HEK293 (cell line): ENCODE measurements at regions not wholly inside any gene's neighbourhood (a gene's known extent, or its start where the extent isn't known, plus 50 kb on each side); places are given as distances from the start of the nearest gene placed in this dataset.
"Not testable (repeated sequence)": the region's sequence is repeated elsewhere in the genome, so short reads cannot be mapped to it uniquely, and the experiment has no call there.

Source experiments
- CTCF ChIA-PET: fragments of 350-600 bp; formaldehyde crosslinking; extraction: SDS; loops from one replicate; lab custom pipeline; 2021; ENCODE audit warnings: antibody characterized with exemption; lab: Yijun Ruan, JAX
- POLR2A ChIA-PET: fragments of 300-600 bp; formaldehyde crosslinking; extraction: SDS; loops from one replicate; lab custom pipeline; 2020; ENCODE audit warnings: antibody characterized with exemption, inconsistent platforms; lab: Yijun Ruan, JAX
- H3K27ac ChIP-seq: fragments of 200-500 bp; sonication (Bioruptor generic); 2 replicates; pipeline ENCODE4 v1.5.1; 2014; ENCODE audit warnings: low read depth, low read length, control low read depth, inconsistent platforms; ENCODE audit errors: extremely low read depth
- H3K36me3 ChIP-seq, 2 experiments: fragments of 200-500 bp in 1 of 2; sonication (Bioruptor generic) in 1 of 2; 1 replicate in 1 of 2; 2 replicates in 1 of 2; pipeline ENCODE4 v1.5.1; 2014 to 2017; ENCODE audit warnings: inconsistent platforms in 2 of 2, low read length in 2 of 2; ENCODE audit not compliant: control insufficient read depth in 2 of 2, insufficient read depth in 1 of 2
- H3K4me1 ChIP-seq: fragments of 200-500 bp; sonication (Bioruptor generic); 2 replicates; pipeline ENCODE4 v1.5.1; 2014; ENCODE audit warnings: mild to moderate bottlenecking, low read length, inconsistent platforms; ENCODE audit not compliant: control insufficient read depth, insufficient read depth
- H3K4me3 ChIP-seq: 2 replicates; pipeline ENCODE4 v1.5.1; 2011; ENCODE audit warnings: low read depth, mild to moderate bottlenecking, control low read depth, low read length, moderate library complexity
- H3K9me3 ChIP-seq: fragments of 200-500 bp; sonication (Bioruptor generic); 2 replicates; pipeline ENCODE4 v1.5.1; 2014; ENCODE audit warnings: low read depth, low read length, inconsistent platforms; ENCODE audit not compliant: control insufficient read depth, insufficient read depth
- KLF9 ChIP-seq: fragments of 450-650 bp; formaldehyde crosslinking; IDR thresholded peaks from 2 replicates; pipeline ENCODE4 v1.5.1; 2016; ENCODE audit warnings: missing biosample characterization, missing genetic modification characterization, low read depth
- MZF1 ChIP-seq: fragments of 450-650 bp; formaldehyde crosslinking; IDR thresholded peaks from 2 replicates; pipeline ENCODE4 v1.5.1; 2017; ENCODE audit warnings: missing biosample characterization, missing genetic modification characterization, borderline replicate concordance
- SALL2 ChIP-seq: fragments of 450-650 bp; formaldehyde crosslinking; IDR thresholded peaks from 2 replicates; pipeline ENCODE4 v1.5.0; 2017; ENCODE audit warnings: missing biosample characterization, mild to moderate bottlenecking, missing genetic modification characterization, borderline replicate concordance
- SETDB1 ChIP-seq: IDR thresholded peaks from one replicate; pipeline ENCODE4 v1.6.1; 2017; ENCODE audit warnings: mild to moderate bottlenecking, low read length, moderate library complexity, mixed read lengths; ENCODE audit not compliant: insufficient read length
- TRIM28 ChIP-seq: IDR thresholded peaks from 2 replicates; pipeline ENCODE4 v1.6.1; 2011; ENCODE audit warnings: low read length, control low read depth, borderline replicate concordance
- YY1 ChIP-seq: fragments of 450-650 bp; formaldehyde crosslinking; IDR thresholded peaks from 2 replicates; pipeline ENCODE4 v1.5.1; 2018; ENCODE audit warnings: missing biosample characterization, missing genetic modification characterization
- ZEB2 ChIP-seq: fragments of 450-650 bp; formaldehyde crosslinking; IDR thresholded peaks from 2 replicates; pipeline ENCODE4 v1.5.1; 2016; ENCODE audit warnings: missing biosample characterization, missing genetic modification characterization
- ZIC2 ChIP-seq: fragments of 450-650 bp; formaldehyde crosslinking; IDR thresholded peaks from 2 replicates; pipeline ENCODE4 v1.5.1; 2016; ENCODE audit warnings: missing biosample characterization, missing genetic modification characterization
- ZNF10 ChIP-seq: fragments of 450-650 bp; formaldehyde crosslinking; IDR thresholded peaks from 2 replicates; pipeline ENCODE4 v1.5.1; 2017; ENCODE audit warnings: missing biosample characterization, missing genetic modification characterization
- ZNF112 ChIP-seq: fragments of 450-650 bp; formaldehyde crosslinking; IDR thresholded peaks from 2 replicates; pipeline ENCODE4 v1.5.0; 2017; ENCODE audit warnings: missing biosample characterization, missing genetic modification characterization
- ZNF121 ChIP-seq: fragments of 450-650 bp; formaldehyde crosslinking; IDR thresholded peaks from 2 replicates; pipeline ENCODE4 v1.5.1; 2016; ENCODE audit warnings: missing biosample characterization, missing genetic modification characterization
- ZNF184 ChIP-seq: fragments of 450-650 bp; IDR thresholded peaks from 2 replicates; pipeline ENCODE4 v1.5.1; 2018; ENCODE audit warnings: missing biosample characterization, mild to moderate bottlenecking, missing genetic modification characterization
- ZNF2 ChIP-seq: fragments of 450-650 bp; formaldehyde crosslinking; IDR thresholded peaks from 2 replicates; pipeline ENCODE4 v1.5.1; 2016; ENCODE audit warnings: missing biosample characterization, missing genetic modification characterization
- ZNF223 ChIP-seq: fragments of 450-650 bp; formaldehyde crosslinking; IDR thresholded peaks from 2 replicates; pipeline ENCODE4 v1.5.1; 2016; ENCODE audit warnings: missing biosample characterization, missing genetic modification characterization
- ZNF248 ChIP-seq: fragments of 450-650 bp; formaldehyde crosslinking; IDR thresholded peaks from 2 replicates; pipeline ENCODE4 v1.5.1; 2017; ENCODE audit warnings: missing biosample characterization, missing genetic modification characterization
- ZNF292 ChIP-seq: fragments of 450-650 bp; formaldehyde crosslinking; IDR thresholded peaks from 2 replicates; pipeline ENCODE4 v1.5.1; 2016; ENCODE audit warnings: low read depth, missing biosample characterization, missing genetic modification characterization, borderline replicate concordance
- ZNF335 ChIP-seq: fragments of 450-650 bp; formaldehyde crosslinking; conservative IDR thresholded peaks from 2 replicates; pipeline ENCODE4 v1.5.1; 2016; ENCODE audit warnings: missing biosample characterization, missing genetic modification characterization
- ZNF391 ChIP-seq: fragments of 450-650 bp; formaldehyde crosslinking; IDR thresholded peaks from 2 replicates; pipeline ENCODE4 v1.5.1; 2016; ENCODE audit warnings: low read depth, missing biosample characterization, missing genetic modification characterization, borderline replicate concordance
- ZNF404 ChIP-seq: fragments of 450-650 bp; formaldehyde crosslinking; IDR thresholded peaks from 2 replicates; pipeline ENCODE4 v1.5.1; 2017; ENCODE audit warnings: missing biosample characterization, missing genetic modification characterization
- ZNF548 ChIP-seq: fragments of 450-650 bp; formaldehyde crosslinking; IDR thresholded peaks from 2 replicates; pipeline ENCODE4 v1.5.1; 2016; ENCODE audit warnings: missing biosample characterization, missing genetic modification characterization
- ZNF555 ChIP-seq: fragments of 450-650 bp; formaldehyde crosslinking; conservative IDR thresholded peaks from 2 replicates; pipeline ENCODE4 v1.5.1; 2017; ENCODE audit warnings: missing biosample characterization, mild to moderate bottlenecking, missing genetic modification characterization, inconsistent platforms
- ZNF585B ChIP-seq: fragments of 450-650 bp; formaldehyde crosslinking; IDR thresholded peaks from 2 replicates; pipeline ENCODE4 v1.5.1; 2016; ENCODE audit warnings: missing biosample characterization, missing genetic modification characterization
- ZNF626 ChIP-seq: fragments of 450-650 bp; sonication (Bioruptor Pico); formaldehyde crosslinking; IDR thresholded peaks from 2 replicates; pipeline ENCODE4 v1.5.1; 2018; ENCODE audit warnings: missing biosample characterization, missing genetic modification characterization, inconsistent platforms
- ZNF791 ChIP-seq: fragments of 450-650 bp; formaldehyde crosslinking; IDR thresholded peaks from 2 replicates; pipeline ENCODE4 v1.5.1; 2016; ENCODE audit warnings: missing biosample characterization, missing genetic modification characterization
- TF ChIP-seq, protein P1 (sequence below): fragments of 450-650 bp; formaldehyde crosslinking; IDR thresholded peaks from 2 replicates; pipeline ENCODE4 v1.5.1; 2016; ENCODE audit warnings: missing biosample characterization, missing genetic modification characterization
- TF ChIP-seq, protein P2 (sequence below): fragments of 450-650 bp; formaldehyde crosslinking; IDR thresholded peaks from 2 replicates; pipeline ENCODE4 v1.5.1; 2016; ENCODE audit warnings: missing biosample characterization, missing genetic modification characterization
- TF ChIP-seq, protein P3 (sequence below): fragments of 450-650 bp; formaldehyde crosslinking; IDR thresholded peaks from 2 replicates; pipeline ENCODE4 v1.5.0; 2017; ENCODE audit warnings: missing biosample characterization, missing genetic modification characterization, borderline replicate concordance

DNA sequence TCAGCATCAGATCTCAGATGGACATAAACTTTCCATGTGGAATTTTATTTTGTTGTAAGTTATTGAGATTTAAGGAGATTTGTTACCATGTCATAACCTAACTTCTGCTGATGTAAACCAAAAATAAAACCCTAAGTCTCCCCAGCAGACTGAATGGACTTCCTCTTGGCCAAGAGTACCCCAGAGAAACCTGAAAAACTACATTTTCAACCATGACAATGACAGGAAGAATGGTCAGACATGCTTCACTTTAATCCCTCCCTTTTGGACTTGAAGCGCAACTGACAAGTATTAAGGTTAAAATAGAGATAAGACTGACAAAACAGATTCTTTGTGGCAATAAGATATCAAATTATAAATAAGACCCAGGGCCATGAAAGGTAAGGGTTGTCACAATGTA lies 579.7 kb upstream of the RAG2 start (continued):
- TF ChIP-seq ZNF292 (tag by site-specific recombination), result no peak
- no peak for TF ChIP-seq ZNF248 (tag by site-specific recombination)
- TF ChIP-seq ZNF391 (tag by site-specific recombination), result no peak

DNA sequence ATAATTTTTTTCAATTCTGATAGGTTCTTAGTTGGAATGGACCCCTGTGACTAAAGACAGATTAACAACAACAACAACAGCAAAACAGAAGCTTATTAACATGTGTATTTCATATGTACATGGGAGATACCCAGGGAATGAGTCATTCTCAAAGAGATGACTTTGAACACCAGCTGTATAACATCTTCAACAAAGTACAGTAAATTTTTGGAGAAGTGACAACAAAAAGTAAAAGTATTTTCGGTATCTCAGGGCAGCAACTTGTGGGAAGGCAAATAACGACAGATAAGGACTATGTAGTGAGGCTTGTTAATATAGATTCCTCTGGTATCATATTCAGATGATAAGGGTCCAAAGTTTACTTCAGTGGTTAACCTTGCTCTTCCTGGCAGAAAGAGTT lies 573.4 kb upstream of the RAG2 start:
- Histone ChIP-seq H3K4me1 (no peaks in the 10 kb centered on the region), H3K9me3 (no peaks in the 10 kb centered on the region), H3K27ac (no peak overlapping the region), H3K36me3 (no peaks in the 10 kb centered on the region), H3K4me3 (no peak overlapping the region)
- TF ChIP-seq ZNF626 (tag by site-specific recombination) (no peak), ZNF404 (tag by site-specific recombination) (no peak), ZIC2 (tag by site-specific recombination) (no peak), ZNF555 (tag by site-specific recombination) (no peak), ZNF585B (tag by site-specific recombination) (no peak), ZNF335 (no peak), TRIM28 (no peak), ZNF2 (tag by site-specific recombination) (no peak), ZNF10 (no peak), KLF9 (tag by site-specific recombination) (no peak), YY1 (no peak), ZNF791 (tag by site-specific recombination) (no peak), ZNF184 (tag by site-specific recombination) (no peak)
- TF ChIP-seq, protein P1, sequence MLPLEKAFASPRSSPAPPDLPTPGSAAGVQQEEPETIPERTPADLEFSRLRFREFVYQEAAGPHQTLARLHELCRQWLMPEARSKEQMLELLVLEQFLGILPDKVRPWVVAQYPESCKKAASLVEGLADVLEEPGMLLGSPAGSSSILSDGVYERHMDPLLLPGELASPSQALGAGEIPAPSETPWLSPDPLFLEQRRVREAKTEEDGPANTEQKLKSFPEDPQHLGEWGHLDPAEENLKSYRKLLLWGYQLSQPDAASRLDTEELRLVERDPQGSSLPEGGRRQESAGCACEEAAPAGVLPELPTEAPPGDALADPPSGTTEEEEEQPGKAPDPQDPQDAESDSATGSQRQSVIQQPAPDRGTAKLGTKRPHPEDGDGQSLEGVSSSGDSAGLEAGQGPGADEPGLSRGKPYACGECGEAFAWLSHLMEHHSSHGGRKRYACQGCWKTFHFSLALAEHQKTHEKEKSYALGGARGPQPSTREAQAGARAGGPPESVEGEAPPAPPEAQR (tag by site-specific recombination), result no peak
- CTCF ChIA-PET, result no interaction called here
- POLR2A ChIA-PET, result no interaction called here

DNA sequence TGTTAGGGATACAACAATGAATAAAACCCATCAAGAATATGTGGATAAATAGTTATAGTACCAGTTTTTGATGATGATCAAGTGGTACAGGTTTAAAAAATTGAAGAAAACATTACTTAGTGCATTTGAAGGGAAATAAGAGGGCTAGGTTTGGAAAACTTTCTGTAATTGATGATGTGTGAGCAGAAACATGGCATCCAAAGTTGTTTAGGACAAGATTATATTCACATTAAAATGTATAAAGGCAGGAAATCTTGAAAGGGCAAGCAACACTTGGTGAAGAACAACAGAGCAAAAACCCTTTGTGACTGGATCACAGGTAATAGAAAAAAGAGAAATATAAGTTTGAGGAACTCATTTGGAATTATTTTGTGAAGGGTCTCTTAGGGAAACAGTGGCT lies 572.3 kb upstream of the RAG2 start:
- no peaks in the 10 kb centered on the region for H3K9me3 ChIP-seq
- H3K4me3 ChIP-seq, result no peak overlapping the region
- no peaks in the 10 kb centered on the region for H3K36me3 ChIP-seq
- H3K4me1 ChIP-seq, result no peaks in the 10 kb centered on the region
- ChIA-PET POLR2A (no interaction called here), CTCF (no interaction called here)
- TF ChIP-seq ZNF112 (no peak), ZEB2 (tag by site-specific recombination) (no peak), ZNF223 (no peak), SETDB1 (no peak), MZF1 (tag by site-specific recombination) (no peak), ZNF121 (tag by site-specific recombination) (no peak), ZNF548 (no peak), SALL2 (no peak)
- TF ChIP-seq, protein P2, sequence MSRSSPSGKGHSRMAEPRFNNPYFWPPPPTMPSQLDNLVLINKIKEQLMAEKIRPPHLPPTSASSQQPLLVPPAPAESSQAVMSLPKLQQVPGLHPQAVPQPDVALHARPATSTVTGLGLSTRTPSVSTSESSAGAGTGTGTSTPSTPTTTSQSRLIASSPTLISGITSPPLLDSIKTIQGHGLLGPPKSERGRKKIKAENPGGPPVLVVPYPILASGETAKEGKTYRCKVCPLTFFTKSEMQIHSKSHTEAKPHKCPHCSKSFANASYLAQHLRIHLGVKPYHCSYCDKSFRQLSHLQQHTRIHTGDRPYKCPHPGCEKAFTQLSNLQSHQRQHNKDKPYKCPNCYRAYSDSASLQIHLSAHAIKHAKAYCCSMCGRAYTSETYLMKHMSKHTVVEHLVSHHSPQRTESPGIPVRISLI (tag by site-specific recombination), result no peak
- TF ChIP-seq, protein P3, sequence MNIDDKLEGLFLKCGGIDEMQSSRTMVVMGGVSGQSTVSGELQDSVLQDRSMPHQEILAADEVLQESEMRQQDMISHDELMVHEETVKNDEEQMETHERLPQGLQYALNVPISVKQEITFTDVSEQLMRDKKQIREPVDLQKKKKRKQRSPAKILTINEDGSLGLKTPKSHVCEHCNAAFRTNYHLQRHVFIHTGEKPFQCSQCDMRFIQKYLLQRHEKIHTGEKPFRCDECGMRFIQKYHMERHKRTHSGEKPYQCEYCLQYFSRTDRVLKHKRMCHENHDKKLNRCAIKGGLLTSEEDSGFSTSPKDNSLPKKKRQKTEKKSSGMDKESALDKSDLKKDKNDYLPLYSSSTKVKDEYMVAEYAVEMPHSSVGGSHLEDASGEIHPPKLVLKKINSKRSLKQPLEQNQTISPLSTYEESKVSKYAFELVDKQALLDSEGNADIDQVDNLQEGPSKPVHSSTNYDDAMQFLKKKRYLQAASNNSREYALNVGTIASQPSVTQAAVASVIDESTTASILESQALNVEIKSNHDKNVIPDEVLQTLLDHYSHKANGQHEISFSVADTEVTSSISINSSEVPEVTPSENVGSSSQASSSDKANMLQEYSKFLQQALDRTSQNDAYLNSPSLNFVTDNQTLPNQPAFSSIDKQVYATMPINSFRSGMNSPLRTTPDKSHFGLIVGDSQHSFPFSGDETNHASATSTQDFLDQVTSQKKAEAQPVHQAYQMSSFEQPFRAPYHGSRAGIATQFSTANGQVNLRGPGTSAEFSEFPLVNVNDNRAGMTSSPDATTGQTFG, result no peak
- no peak overlapping the region for H3K27ac ChIP-seq

DNA sequence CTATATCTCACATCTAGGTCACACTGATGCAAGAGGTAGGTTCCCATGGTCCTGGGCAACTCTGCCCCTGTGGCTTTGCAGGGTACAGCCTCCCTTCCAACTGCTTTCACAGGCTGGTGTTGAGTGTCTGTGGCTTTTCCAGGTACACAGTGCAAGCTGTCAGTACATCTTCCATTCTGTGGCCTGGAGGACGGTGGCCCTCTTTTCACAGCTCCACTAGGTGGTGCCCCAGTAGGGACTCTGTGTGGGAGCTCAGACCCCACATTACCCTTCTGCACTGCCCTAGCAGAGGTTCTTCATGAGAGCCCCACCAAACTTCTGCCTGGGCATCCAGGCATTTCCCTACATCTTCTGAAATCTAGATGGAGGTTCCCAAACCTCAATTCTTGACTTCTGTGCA lies 547.4 kb upstream of the RAG2 start:
- CTCF ChIA-PET, H3K27ac ChIP-seq, POLR2A ChIA-PET, H3K9me3 ChIP-seq, H3K4me1 ChIP-seq, H3K4me3 ChIP-seq, H3K36me3 ChIP-seq: not testable (repeated sequence)
